ENCODE measurements at regions not wholly inside any gene's neighbourhood (a gene's known extent, or its start where the extent isn't known, plus 50 kb on each side); places are given as distances from the start of the nearest gene placed in this dataset.
"Not testable (repeated sequence)": the region's sequence is repeated elsewhere in the genome, so short reads cannot be mapped to it uniquely, and the experiment has no call there.

DNA sequence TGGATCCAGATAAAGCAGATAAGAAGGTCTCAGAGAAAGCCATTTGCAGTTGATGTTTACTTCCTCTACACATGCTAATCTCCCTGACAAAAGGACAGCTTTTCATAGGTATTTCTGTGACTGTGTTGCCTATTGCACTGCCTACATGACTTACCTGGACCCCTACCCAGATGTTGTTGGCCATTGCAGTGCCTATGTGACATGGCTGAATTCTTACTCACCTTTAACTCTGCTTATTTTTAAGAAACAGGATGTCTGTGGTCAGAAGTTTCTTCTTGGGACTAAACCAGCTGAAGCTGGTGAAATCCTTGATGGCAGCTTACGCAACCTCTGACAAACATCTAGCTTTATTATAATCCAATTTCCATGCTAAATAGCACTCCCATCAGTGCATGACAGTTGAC is 50.7 kb downstream of the PPIAL4D start:
- DNase-seq (ENCODE audit: low spot score): not testable (repeated sequence)

GRCh38 chr1:145189543-145190030 is 52.4 kb downstream of the PPIAL4D start:
- not testable (repeated sequence) for DNase-seq (ENCODE audit: low spot score)

DNA sequence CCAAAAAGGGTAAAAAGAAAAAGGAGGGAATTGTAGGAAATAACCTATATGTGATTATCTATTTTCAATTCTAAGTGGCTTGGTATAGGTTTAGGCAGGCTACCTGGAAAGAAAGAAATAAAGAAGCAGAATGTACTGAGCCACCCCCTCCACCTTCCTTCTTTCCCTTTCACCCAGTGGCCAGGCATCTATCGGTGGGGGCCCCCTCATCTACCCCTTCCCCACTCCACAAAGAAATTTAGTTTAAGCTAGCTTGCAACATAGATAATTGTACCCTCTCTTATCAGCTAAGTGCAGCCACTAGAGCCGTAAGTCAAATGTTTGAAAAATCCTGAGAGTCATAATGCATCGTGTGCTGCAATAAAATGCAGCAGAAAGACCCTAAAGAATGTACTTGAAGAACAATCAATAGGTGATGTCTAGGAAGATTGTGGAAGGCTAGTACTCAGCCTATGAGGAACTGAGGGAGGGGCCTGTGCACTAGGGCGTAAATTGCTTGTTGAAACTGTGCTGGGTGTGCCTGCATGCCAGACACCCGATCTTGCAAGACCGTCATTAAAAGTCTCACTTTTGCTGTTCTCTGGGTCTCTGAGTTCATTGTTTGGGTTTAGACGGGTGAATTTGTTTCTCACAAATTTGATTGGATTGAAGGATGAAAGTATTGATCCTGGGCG is 53.0 kb downstream of the PPIAL4D start:
- DNase-seq (ENCODE audit: low spot score): not testable (repeated sequence)

DNA sequence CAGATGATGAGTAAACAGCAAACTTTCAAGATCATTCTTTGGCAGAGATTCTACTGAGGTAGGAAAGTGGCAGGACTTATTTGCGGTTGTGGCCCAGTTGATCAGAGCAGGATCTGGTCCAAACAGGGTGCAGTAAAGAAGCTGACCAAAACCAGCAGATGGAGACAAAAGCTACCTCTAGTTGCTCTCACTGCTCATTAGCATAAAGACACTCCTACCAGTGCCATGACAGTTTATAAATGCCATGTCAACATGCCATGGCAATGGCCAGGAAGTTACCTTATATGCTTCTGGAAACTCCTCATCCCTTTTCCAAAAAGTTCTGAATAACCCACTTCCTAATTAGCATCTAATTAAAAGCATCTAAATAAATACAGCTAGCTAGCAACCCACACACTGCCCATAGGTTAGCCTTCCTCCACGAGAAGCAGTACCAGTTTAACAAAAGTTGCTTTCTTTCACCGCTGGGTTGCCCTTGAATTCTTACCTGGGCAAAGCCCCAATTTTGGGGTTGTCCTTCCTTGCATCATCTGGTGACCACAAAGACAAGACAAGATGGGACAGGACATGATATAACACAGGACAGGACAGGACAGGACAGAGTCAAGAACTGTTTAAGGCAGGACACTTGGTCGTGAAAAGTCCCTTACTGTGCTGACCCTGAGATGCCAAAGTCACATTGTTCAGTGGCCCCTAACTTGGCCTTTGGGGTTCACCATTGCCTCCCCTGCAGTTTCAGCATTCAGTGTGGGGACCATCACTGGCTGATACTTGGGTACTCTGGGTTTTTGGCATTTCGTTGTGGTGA is 59.2 kb downstream of the PPIAL4D start:
- peak; percentile 0 for DNase-seq (ENCODE audit: low spot score)

DNA sequence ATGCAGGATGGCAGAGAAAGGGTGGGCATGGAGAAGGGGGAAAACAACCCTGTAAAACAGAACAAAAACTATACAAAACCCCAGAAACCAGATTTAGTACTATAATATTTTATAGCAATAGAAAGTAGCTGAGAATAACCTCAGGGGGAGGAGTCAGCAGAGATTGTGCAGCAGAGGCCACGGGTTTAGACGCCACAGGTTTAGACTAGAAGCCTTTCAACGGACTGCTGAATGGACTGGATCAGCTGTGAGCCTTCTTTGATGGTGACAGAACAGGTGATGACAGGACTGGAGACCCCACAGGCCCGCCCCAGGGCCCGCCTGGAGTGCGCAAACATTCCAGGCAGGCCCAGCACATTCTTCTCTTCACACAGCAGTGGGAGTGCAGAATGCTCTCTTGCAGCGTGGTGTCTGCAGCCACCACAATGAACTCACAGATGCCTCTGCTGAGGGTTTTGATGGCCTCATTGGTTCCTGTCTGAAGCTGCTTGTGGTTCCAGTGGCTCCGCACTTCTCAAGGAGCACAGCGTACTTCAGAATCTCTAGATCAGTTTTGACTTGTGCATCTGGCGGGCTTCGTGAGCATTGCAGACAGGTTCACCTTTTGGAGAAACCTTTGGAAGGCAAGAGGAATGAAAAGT is 65.6 kb downstream of the PPIAL4D start:
- not testable (repeated sequence) for DNase-seq (ENCODE audit: low spot score)

- DNase-seq (ENCODE audit: low spot score): not testable (repeated sequence)
Observed at GRCh38 chr1:145174377-145174776, 67.6 kb downstream of the PPIAL4D start.

- not testable (repeated sequence) for DNase-seq (ENCODE audit: low spot score)
Observed at GRCh38 chr1:145168220-145168848, 72.6 kb downstream of the FAM72D start.

DNA sequence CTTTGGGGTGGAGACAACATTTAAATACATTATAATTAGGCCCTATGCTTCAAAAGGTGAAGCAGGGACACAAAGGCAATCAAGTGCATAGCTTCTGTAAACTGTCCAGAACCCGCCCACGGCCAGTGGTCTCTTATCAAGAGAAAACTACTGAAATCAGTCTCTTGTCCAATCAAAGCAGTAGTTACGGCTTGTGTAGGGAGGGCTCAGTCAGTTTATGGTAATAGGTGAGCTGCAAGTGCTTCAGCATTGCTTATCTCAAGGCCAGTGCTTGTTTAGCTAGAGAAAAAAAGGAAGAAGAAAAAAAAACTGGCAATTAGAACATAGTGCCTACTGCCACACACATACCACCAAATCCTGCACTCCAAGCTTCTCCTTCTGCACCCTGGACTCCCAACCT is 68.6 kb downstream of the FAM72D start:
- DNase-seq (ENCODE audit: low spot score): not testable (repeated sequence)

Small RNA genes in the stretch of these regions (small RNA-seq; reads per million reads assigned to genes)
- 0.47 to 1.5 reads per million in 2 experiments for gene RF00003
